DMS53 (cell line): ENCODE measurements at regions not wholly inside any gene's neighbourhood (a gene's known extent, or its start where the extent isn't known, plus 50 kb on each side); places are given as distances from the start of the nearest gene placed in this dataset.
A peak's percentile ranks its signal among the peaks of the same experiment; 100 is the strongest.

ENCODE experiments used
- DNase-seq: peaks from one replicate; lab custom pipeline; 2025; lab: John Stamatoyannopoulos, UW

DNA sequence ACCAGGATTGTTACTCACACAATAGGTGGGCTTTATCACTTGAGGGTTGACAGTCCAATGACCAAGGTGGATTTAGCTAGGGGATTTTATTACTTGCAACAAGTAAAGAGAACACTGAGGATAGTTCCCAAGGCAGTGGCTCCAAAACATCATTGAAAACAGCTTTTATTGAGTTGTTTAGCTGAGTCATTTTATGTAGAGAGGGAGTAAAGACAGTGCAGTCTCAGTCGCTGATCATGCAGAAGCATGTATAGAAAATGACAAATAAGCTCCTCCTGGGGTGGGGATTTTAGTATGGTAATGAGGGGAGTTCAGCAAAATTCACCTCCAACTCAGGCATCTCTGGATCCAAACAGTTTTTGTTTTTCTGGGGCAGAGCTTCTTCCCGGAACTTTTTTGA, 163.0 kb upstream of the CCDC179 start:
- DNase-seq = no peak

DNA sequence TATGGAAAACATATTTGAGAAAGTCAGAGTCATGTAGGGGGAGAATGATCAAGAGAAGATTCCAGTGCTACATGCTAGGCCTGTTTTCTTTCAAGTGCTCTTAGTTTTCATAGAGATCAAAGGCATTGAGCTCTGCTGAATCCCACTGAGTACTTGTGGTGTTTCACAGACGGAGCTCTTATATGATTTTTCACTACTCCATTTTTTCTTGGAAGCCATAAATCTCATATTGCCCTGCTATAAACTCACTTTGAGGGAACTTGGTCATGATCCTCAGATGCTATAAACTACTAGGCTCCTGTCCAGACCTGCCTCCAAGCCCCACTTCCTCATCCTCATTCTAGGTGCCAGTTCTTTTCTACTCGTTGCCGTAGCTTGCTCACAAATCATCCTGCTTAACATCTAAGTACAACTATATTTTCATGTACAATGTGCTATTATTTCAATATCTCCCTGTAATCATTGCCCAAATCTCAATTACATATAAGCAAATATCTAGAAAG, 180.8 kb upstream of the CCDC179 start:
- peak; percentile 26 for DNase-seq

DNA sequence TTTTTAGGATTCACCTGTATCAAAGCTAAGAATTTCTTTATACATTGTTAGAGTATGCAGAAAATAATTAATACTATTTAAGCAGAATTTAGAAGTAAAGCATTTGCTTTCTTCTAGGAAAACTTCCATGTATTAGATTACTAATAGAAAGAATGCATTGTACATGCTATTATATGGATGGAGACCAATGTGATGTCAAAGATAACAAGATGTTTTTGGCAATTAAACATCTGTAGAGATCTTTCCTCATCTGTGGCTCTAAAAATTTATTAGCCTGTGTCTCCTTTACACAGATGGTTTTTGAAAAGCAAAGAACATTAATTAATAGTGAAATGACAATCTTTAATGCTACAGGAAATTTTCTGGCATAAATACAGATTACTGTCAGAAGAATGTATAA, 198.4 kb upstream of the CCDC179 start:
- no peak for DNase-seq

GRCh38 chr11:23063276-23063675, 203.0 kb upstream of the CCDC179 start:
- no peak for DNase-seq

DNA sequence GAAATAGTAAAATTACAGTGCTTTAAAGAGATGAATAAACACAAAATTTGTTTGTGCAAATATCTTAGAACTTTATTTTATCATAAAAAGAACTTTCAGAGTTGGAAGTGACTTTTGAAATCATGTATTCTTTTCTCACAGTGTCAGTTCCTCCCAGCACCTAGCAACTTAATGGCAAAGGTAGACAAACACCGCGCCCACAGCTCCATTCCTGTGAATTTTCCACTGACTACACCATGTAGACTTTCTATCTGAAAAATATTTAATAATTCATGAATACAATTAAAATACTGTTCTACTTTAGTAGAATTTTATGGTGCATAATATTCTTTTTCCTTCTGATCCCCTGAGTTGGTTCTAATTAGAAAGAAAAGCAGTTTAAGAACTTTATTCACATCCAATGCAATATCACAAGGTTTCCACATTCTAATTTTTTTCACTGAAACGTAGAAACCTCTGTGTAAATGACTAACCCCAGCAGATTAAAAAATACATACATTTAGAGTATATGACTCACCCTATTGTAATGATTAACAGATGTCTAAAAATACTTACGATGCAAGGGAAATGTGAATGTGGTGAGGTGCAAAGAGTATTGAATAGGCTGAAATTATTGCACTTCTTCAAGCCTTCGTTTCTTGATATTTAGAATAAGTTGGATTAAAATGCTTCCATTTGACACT, 218.2 kb upstream of the CCDC179 start:
- DNase-seq = peak; percentile 80

DNA sequence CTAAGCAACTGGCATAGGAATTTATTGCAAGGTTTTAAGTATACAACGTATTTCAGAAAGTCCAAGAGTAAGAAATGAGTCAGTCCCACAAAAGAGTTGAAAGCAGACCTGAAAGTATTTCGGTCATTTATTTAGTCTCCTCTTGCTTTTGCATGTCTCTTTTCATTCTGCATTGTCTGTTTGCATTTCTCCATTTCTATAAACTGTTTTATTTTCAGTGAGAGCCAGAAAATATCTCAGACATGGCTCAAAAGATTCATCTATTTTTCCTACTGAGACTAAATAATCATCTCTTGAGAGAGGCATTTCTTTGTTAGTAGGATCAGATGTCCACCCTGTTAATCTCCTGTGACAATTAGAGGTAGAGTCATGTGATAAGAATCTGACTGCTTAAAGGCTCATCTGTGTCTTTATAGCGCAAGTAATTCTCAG, 219.1 kb upstream of the CCDC179 start:
- peak; percentile 32 for DNase-seq

GRCh38 chr11:23087407-23087806, 227.1 kb upstream of the CCDC179 start:
- DNase-seq = no peak

- no peak for DNase-seq
These were observed 230.4 kb upstream of the CCDC179 start for GRCh38 chr11:23090659-23091058.

DNA sequence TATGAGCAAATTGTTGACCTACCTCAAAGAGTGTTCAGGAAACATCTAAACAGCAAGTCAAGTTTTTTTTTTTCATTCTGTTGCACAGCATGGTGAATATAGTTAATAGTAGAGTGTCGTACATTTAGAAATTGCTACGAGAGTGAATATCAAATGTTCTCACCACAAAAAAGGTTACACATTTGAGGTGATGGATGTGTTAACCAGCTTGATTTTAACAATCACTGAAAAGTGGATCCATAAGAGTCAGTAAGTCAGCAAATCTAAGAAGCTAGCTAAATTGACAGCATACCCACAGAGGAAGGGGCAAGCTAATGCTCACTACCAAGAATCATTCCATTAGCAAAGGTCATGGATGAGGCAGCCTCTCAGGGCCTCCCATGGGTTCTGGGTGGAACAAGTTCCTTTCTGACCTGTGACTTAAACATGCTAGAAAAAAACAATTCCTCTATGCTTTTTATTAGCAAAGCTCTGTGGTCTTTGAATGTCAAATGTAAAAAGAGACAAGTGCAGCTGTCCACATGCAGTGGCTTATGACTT, 235.4 kb upstream of the CCDC179 start:
- DNase-seq = no peak

- no peak for DNase-seq
These were observed 237.6 kb upstream of the CCDC179 start for GRCh38 chr11:23097891-23098290.

- no peak for DNase-seq
These were observed 239.0 kb upstream of the CCDC179 start for GRCh38 chr11:23099256-23099655.

- DNase-seq = no peak
These were observed 240.5 kb upstream of the CCDC179 start for GRCh38 chr11:23100726-23101125.

DNA sequence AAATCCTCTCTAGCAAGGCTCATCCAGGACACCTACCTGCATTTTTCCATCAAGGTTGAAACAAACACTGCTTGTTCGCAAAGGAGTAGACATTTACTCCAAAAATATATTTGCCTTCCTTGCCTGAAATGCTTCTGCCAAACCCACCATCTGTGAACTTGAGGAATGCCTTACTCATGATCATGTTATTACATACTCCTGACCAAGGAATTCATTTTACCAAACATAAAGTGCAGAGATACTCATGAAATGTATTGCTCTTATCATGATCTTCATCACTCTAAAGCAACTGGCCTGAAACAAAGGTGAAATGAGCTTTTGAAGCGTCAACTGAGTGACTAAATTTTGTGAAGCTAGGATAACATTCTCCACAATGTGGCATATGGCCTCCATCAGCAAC, 243.1 kb upstream of the CCDC179 start:
- DNase-seq = no peak

DNA sequence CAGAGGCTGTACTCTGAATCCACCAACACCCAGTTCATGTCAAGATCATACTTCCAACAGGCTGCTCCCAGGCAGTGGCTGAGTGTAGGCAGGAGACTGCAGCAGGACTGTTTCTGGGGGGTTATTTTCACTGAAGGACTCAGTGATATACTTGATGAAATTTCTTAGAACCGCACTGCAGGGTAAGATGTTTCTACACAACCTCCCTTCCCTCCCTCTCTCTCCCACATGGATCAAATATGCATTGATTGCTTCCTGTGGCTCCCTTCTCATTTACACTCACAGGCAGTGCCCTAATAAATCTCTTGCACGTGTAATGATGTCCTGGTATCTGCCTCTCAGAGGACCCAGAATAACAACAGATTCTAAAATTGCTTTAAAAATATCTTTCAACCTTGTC, 251.3 kb upstream of the CCDC179 start:
- no peak for DNase-seq

DNA sequence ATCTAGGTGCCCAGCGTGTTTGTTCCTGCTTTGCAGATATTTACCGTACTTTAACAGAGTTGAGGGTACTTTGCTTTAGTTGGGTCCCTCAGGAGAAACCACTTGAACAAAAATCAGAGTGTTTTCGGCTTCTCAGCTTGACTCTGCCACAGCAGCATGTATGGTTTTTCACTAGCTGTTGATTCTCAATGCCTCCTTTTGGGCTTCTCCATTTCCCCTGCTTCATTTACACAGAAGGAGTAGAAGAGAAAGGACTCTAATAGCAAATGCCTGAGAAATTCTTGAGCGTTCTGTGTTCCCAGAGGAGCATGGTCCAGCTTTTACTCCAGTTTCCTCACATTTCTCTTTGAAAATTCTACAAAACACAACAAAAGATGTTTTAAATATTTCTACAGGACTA, 252.1 kb upstream of the CCDC179 start:
- DNase-seq = peak; percentile 35

- peak; percentile 98 for DNase-seq
These were observed 253.0 kb upstream of the CCDC179 start for GRCh38 chr11:23112987-23113886.

- DNase-seq = no peak
These were observed 253.6 kb upstream of the CCDC179 start for GRCh38 chr11:23113887-23114216.

- DNase-seq = peak; percentile 90
These were observed 263.5 kb upstream of the CCDC179 start for GRCh38 chr11:23123753-23124152.

DNA sequence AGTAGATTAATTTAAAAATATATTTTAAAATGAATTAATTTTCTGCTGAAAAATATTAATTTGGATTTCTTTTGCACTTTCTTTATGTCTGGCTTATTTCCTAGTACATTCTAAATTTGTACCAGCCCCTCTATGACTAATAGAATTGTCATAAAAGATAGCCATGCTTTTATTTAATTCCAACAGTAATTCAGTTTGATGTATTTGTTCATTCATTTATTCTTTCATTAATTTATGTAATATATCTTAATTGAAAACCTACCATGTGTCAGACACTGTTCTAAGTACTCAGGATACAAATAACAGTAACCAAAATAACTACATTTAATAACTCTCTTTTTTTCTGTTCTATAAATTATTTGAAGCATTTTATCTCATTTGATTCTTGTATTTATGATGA, 264.0 kb upstream of the CCDC179 start:
- DNase-seq = no peak

GRCh38 chr11:23124996-23125395, 264.7 kb upstream of the CCDC179 start:
- DNase-seq = peak; percentile 39

- DNase-seq = peak; percentile 40
These were observed 267.4 kb upstream of the CCDC179 start for GRCh38 chr11:23127706-23128105.

DNA sequence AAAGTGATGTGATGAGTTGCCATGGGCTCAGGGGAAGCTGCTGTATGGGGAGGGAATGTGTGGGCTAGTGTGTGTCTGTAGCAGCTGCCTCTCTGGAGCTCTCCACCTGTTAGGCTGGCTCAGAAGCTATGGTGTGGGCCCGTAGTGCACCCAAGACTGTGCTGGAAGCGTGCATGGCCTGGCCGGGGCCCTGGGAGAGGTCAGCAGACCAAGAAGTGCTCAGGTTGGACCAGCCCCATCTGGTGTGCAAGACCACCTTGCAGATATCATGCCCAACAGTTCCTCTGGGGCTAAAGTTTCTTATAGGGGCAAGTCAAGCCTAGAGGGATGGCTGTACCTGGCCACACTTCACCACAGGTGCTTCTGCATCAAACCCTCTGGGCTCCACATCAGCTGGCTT, 274.4 kb upstream of the CCDC179 start:
- DNase-seq = no peak

DNA sequence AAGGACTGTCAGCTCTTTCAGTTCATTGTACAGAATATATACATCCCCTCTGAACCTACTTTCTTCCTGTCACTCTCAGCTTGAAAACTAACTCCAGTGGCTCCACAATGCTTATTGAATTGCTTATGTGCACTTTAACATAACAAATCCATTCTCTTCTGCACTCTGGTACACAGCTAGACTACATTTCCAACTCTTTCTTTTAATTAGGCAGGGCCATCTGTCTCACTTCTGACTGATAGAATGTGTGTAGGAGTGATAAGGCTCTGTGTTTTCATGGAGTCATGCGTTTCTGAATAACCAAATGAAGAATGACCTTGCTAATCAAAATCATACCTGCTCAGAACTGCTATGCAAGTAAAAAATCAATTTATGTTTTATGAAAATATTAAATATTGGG, 278.5 kb upstream of the CCDC179 start:
- no peak for DNase-seq
